GM18502 (cell line): ENCODE measurements at regions not wholly inside any gene's neighbourhood (a gene's known extent, or its start where the extent isn't known, plus 50 kb on each side); places are given as distances from the start of the nearest gene placed in this dataset.

Source experiments
- ATAC-seq: cut with Tn5 transposase; IDR thresholded peaks from one replicate; pipeline ENCODE4 v1.9.1; 2021; ENCODE audit warnings: mild to moderate bottlenecking; ENCODE audit not compliant: unreplicated experiment, poor library complexity

GRCh38 chr5:165157219-165157618, 1651.8 kb downstream of the MAT2B start:
- ATAC-seq = no peak

- ATAC-seq = no peak
These were observed 1655.8 kb downstream of the MAT2B start for GRCh38 chr5:165161204-165161603.

GRCh38 chr5:165163861-165164260, 1658.4 kb downstream of the MAT2B start:
- no peak for ATAC-seq

GRCh38 chr5:165173651-165174050, 1668.2 kb downstream of the MAT2B start:
- no peak for ATAC-seq

GRCh38 chr5:165175041-165175440, 1669.6 kb downstream of the MAT2B start:
- ATAC-seq = no peak

GRCh38 chr5:165184183-165184582, 1678.8 kb downstream of the MAT2B start:
- no peak for ATAC-seq

- ATAC-seq = no peak
These were observed 1680.3 kb downstream of the MAT2B start for GRCh38 chr5:165185716-165186115.

- no peak for ATAC-seq
These were observed 1682.4 kb downstream of the MAT2B start for GRCh38 chr5:165187815-165188214.

- no peak for ATAC-seq
These were observed 1683.2 kb downstream of the MAT2B start for GRCh38 chr5:165188556-165189175.

- no peak for ATAC-seq
These were observed 1691.5 kb downstream of the MAT2B start for GRCh38 chr5:165196961-165197360.

- ATAC-seq = no peak
These were observed 1696.0 kb downstream of the MAT2B start for GRCh38 chr5:165201369-165201768.

GRCh38 chr5:165201771-165202518, 1696.5 kb downstream of the MAT2B start:
- no peak for ATAC-seq

- no peak for ATAC-seq
These were observed 1697.1 kb downstream of the MAT2B start for GRCh38 chr5:165202519-165202910.

- ATAC-seq = no peak
These were observed 1703.8 kb downstream of the MAT2B start for GRCh38 chr5:165209101-165209727.

GRCh38 chr5:165224366-165225045, 1719.1 kb downstream of the MAT2B start:
- ATAC-seq = no peak

- no peak for ATAC-seq
These were observed 1722.1 kb downstream of the MAT2B start for GRCh38 chr5:165227515-165227914.

GRCh38 chr5:165228184-165228583, 1722.8 kb downstream of the MAT2B start:
- no peak for ATAC-seq

- ATAC-seq = no peak
These were observed 1726.5 kb downstream of the MAT2B start for GRCh38 chr5:165231821-165232508.

- no peak for ATAC-seq
These were observed 1727.2 kb downstream of the MAT2B start for GRCh38 chr5:165232509-165233028.

- ATAC-seq = no peak
These were observed 1736.4 kb downstream of the MAT2B start for GRCh38 chr5:165241811-165242210.
